Skeletal muscle satellite cell (primary cell): ENCODE measurements at regions not wholly inside any gene's neighbourhood (a gene's known extent, or its start where the extent isn't known, plus 50 kb on each side); places are given as distances from the start of the nearest gene placed in this dataset.
"Not testable (repeated sequence)": the region's sequence is repeated elsewhere in the genome, so short reads cannot be mapped to it uniquely, and the experiment has no call there.

ENCODE experiments used
- H3K27me3 ChIP-seq: 2 replicates; pipeline ENCODE4 v1.7.0; 2013; ENCODE audit warnings: low read length; ENCODE audit not compliant: control insufficient read depth, insufficient read depth
- H3K36me3 ChIP-seq: 2 replicates; pipeline ENCODE4 v1.7.0; 2013; ENCODE audit warnings: mild to moderate bottlenecking, control low read depth, low read length; ENCODE audit not compliant: insufficient read depth
- H3K4me1 ChIP-seq: 2 replicates; pipeline ENCODE4 v1.7.0; 2013; ENCODE audit warnings: low read length; ENCODE audit not compliant: control insufficient read depth, insufficient read depth
- H3K4me2 ChIP-seq: 2 replicates; pipeline ENCODE4 v1.7.0; 2013; ENCODE audit warnings: mild to moderate bottlenecking, low read length
- H3K4me3 ChIP-seq: 2 replicates; pipeline ENCODE4 v1.7.0; 2013; ENCODE audit warnings: low read length
- H3K9ac ChIP-seq: 2 replicates; pipeline ENCODE4 v1.7.0; 2013; ENCODE audit warnings: mild to moderate bottlenecking, low read depth, low read length, moderate library complexity
- H3K9me3 ChIP-seq: replicated peaks from 2 replicates; pipeline ENCODE4 v1.7.0; 2013; ENCODE audit warnings: mild to moderate bottlenecking, control low read depth, low read length

- Histone ChIP-seq H3K9me3 (peaks cover 9% of the 10 kb centered on the region), H3K9ac (no peak overlapping the region), H3K4me1 (no peaks in the 10 kb centered on the region), H3K4me2 (no peak overlapping the region), H3K4me3 (no peak overlapping the region), H3K36me3 (no peaks in the 10 kb centered on the region), H3K27me3 (no peaks in the 10 kb centered on the region)
These were observed 981.8 kb downstream of the TMEM121 start for GRCh38 chr14:106508216-106508615.

GRCh38 chr14:106509176-106509575, 982.8 kb downstream of the TMEM121 start:
- no peak overlapping the region for H3K9ac ChIP-seq
- H3K4me1 ChIP-seq, result no peaks in the 10 kb centered on the region
- H3K36me3 ChIP-seq, result no peaks in the 10 kb centered on the region
- H3K27me3 ChIP-seq, result no peaks in the 10 kb centered on the region
- H3K4me3 ChIP-seq, result no peak overlapping the region
- no peak overlapping the region for H3K4me2 ChIP-seq
- peaks cover 9% of the 10 kb centered on the region for H3K9me3 ChIP-seq

DNA sequence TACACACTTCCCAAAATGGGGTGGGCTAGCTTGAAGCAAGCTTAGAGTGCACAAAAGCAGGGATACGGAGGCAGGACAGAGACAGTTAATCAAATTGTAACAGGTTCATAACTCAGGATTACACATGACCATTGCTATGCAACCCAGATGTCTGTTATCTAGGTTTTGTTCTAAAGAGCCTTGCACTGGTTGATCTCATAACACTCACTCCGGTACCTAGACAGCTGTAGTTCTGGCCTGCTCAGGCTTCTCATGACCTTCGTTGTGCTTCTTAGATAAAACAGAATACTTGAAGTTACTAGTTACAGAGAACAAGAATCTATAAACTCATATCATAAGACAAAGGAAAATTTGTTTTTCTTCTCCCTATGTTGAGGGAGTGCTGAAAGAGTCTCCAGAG, 983.4 kb downstream of the TMEM121 start:
- Histone ChIP-seq H3K9me3 (peaks cover 9% of the 10 kb centered on the region), H3K4me1 (no peaks in the 10 kb centered on the region), H3K27me3 (no peaks in the 10 kb centered on the region)

DNA sequence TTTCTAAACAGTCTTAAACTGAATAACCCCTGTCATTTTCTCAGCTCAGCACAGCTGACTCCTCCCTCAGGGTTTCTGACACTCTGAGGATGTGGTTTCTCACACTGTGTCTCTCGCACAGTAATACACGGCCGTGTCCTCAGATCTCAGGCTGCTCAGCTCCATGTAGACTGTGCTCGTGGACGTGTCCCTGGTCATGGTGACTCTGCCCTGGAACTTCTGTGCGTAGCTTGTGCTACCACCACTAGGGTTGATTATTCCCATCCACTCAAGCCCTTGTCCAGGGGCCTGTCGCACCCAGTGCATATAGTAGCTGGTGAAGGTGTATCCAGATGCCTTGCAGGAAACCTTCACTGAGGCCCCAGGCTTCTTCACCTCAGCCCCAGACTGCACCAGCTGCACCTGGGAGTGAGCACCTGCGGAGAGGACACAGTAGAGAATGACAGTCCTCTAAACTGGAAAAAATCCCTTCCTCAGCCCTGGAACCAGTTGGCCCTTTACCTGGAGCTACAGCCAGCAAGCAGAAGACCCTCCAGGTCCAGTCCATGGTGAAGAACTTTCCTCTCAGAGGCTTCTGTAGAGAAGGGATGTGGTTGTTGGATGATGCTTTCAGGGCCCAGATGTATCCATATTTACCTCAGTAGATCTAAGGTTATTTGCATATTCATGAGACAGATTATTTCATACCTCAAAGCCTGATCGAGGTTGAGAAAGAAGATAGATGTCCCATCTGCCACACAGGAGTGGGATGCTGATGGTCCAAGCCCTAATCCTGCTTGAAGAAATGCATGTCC, 984.8 kb downstream of the TMEM121 start:
- Histone ChIP-seq H3K4me3 (no peak overlapping the region), H3K36me3 (no peaks in the 10 kb centered on the region)

More for the DNA sequence above, 983.4 kb downstream of the TMEM121 start:
- no peak overlapping the region for H3K4me2 ChIP-seq
- H3K9ac ChIP-seq, result no peak overlapping the region
- no peaks in the 10 kb centered on the region for H3K36me3 ChIP-seq
- H3K4me3 ChIP-seq, result no peak overlapping the region

DNA sequence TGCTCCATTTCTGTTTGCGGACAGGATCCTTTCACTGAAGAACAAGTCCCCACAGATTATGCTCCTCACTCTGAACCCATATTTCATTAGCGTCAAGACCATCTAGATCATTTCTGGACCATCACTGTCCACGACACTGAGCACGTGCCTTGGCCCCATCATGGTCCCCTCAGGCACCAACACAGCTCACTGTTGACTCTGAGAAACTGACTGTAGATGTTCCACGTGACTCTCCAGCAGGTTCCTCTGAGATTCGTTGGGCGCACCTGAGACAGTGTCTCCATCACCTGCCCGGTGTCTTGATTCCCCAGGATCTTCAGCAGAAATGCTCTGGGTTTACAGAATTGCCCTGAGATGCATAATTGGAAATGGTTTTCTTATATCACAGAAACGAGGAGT, 985.4 kb downstream of the TMEM121 start:
- H3K9me3 ChIP-seq, result peaks cover 9% of the 10 kb centered on the region
- no peak overlapping the region for H3K9ac ChIP-seq
- no peaks in the 10 kb centered on the region for H3K4me1 ChIP-seq
- H3K27me3 ChIP-seq, result no peaks in the 10 kb centered on the region
- H3K4me2 ChIP-seq, result no peak overlapping the region
- no peak overlapping the region for H3K4me3 ChIP-seq
- no peaks in the 10 kb centered on the region for H3K36me3 ChIP-seq

More for the DNA sequence above, 984.8 kb downstream of the TMEM121 start:
- Histone ChIP-seq H3K9me3 (peaks cover 9% of the 10 kb centered on the region), H3K4me2 (no peak overlapping the region), H3K9ac (no peak overlapping the region), H3K27me3 (no peaks in the 10 kb centered on the region), H3K4me1 (no peaks in the 10 kb centered on the region)

DNA sequence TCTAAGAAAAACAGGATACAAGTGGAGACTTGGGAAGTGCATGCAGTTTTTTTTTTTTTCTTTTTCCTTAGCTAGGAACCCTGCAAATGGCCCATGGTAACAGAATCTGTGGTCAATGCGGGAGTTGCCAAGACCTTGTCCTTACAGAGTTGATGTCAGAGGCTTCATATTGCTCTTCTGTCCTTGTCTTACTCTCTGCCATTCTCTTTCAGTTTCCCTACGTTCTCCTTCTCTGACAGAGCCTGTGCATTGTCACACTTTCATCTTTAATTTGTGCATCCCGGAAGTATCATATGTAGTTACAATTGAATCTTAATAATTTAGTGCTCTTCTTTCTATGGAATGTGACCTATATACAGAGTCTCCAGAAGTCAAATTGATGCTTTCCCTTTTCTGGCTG, 986.9 kb downstream of the TMEM121 start:
- H3K4me1 ChIP-seq, result no peaks in the 10 kb centered on the region
- no peak overlapping the region for H3K9ac ChIP-seq
- no peak overlapping the region for H3K4me2 ChIP-seq
- no peaks in the 10 kb centered on the region for H3K27me3 ChIP-seq
- no peak overlapping the region for H3K4me3 ChIP-seq
- peaks cover 4% of the 10 kb centered on the region for H3K9me3 ChIP-seq
- H3K36me3 ChIP-seq, result no peaks in the 10 kb centered on the region

- Histone ChIP-seq H3K4me2 (no peak overlapping the region), H3K36me3 (no peaks in the 10 kb centered on the region), H3K4me3 (no peak overlapping the region), H3K27me3 (no peaks in the 10 kb centered on the region), H3K9me3 (no peaks in the 10 kb centered on the region), H3K9ac (no peak overlapping the region), H3K4me1 (no peaks in the 10 kb centered on the region)
These were observed 991.9 kb downstream of the TMEM121 start for GRCh38 chr14:106518054-106518943.

GRCh38 chr14:106522118-106522517, 995.7 kb downstream of the TMEM121 start:
- not testable (repeated sequence) for H3K27me3 ChIP-seq

DNA sequence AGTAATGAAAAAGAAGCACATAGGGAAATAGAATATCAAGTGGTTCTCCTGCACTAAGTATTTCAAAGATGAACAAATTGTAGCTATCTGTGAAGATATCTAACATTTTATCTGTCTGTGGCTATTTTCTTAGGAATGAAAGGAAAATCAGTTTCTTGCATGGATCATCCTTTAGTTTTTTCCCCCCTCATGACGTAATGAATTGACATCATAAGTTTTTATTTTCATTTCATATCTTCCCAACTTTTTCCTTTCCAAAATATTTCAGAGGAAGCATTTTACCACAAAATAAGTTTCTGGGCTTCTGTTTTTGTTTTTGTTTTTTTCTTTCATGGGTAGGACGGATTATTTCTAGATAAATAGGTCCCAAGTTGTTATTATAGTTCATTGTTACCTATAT, 996.6 kb downstream of the TMEM121 start:
- Histone ChIP-seq H3K36me3 (no peaks in the 10 kb centered on the region), H3K4me1 (no peaks in the 10 kb centered on the region), H3K4me3 (no peak overlapping the region), H3K4me2 (no peak overlapping the region), H3K9me3 (no peaks in the 10 kb centered on the region), H3K27me3 (no peaks in the 10 kb centered on the region), H3K9ac (no peak overlapping the region)

More at GRCh38 chr14:106522118-106522517, 995.7 kb downstream of the TMEM121 start:
- not testable (repeated sequence) for H3K4me2 ChIP-seq, H3K9ac ChIP-seq, H3K9me3 ChIP-seq, H3K4me1 ChIP-seq, H3K4me3 ChIP-seq, H3K36me3 ChIP-seq

DNA sequence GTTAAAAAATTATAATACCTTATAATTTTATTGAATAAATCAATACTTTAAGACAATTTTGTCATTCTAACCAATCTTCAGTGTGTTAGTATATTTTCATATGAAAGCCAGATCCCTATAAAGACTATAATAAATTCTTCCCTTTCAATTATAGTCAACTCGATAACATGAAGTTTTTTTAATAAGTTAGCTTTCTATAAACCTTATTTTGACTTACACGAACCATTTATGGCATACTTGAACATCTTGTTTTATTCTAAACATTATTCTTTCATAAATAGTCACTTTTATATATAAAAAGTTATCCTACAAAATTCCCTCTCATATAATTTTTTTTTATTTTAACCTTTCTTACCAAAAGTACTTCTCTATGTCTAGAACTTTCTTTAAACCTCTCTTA, 1002.3 kb downstream of the TMEM121 start:
- H3K4me1 ChIP-seq, result no peaks in the 10 kb centered on the region
- H3K9me3 ChIP-seq, result peaks cover 7% of the 10 kb centered on the region
- no peak overlapping the region for H3K4me3 ChIP-seq
- H3K4me2 ChIP-seq, result no peak overlapping the region
- no peaks in the 10 kb centered on the region for H3K27me3 ChIP-seq
- no peak overlapping the region for H3K9ac ChIP-seq
- H3K36me3 ChIP-seq, result no peaks in the 10 kb centered on the region

- H3K9me3 ChIP-seq, result peaks cover 7% of the 10 kb centered on the region
- no peaks in the 10 kb centered on the region for H3K4me1 ChIP-seq
- no peaks in the 10 kb centered on the region for H3K27me3 ChIP-seq
- no peak overlapping the region for H3K4me3 ChIP-seq
- no peaks in the 10 kb centered on the region for H3K36me3 ChIP-seq
- H3K9ac ChIP-seq, result no peak overlapping the region
- H3K4me2 ChIP-seq, result no peak overlapping the region
These were observed 1003.6 kb downstream of the TMEM121 start for GRCh38 chr14:106530031-106530422.
